Cerebellar cortex (tissue), 1 donor: ENCODE measurements at regions not wholly inside any gene's neighbourhood (a gene's known extent, or its start where the extent isn't known, plus 50 kb on each side); places are given as distances from the start of the nearest gene placed in this dataset.

ENCODE experiments used
- DNase-seq: peaks from one replicate; pipeline ENCODE4 v3.0.0-alpha.2; 2015; ENCODE audit warnings: low spot score

- DNase-seq, result no peak
These were observed 86.5 kb upstream of the TAF1B start for GRCh38 chr2:9756692-9757250.

DNA sequence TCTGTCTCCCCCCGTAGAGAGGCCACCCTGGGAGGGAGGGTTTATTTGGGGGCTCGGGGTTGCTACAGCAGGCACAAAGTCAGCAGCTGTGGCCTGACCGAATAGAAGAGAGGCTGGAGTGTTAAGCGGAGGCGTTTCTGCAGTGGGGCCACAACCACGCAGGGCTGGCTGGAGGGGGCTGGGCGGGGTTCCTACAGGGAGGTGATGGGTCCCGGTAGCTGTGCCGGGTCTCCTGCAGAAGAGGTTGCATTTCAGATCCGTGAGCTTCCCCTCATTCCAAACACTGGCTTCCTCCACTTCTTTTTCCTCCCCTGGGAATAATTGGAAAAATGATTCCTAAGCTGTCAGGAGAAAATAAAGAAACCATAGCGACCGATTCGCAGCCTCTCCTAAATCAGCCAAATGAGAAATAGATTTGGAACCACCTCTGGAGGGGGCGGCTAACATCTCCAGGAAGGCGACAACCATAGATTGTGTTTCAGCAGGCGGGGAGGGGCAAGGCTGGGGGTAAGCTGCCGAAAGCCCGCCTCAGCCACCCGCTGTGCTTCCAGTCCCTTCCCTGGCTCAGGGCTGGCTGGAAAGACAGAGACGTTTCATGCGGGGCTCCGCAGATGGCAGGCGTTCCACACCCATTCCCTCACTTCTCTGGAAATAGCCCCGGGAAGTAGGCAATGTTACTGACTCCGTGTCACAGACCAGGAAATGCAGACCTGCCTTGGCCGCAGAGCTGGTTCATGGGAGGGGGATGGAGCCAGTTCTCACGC is 85.6 kb upstream of the TAF1B start:
- peak; percentile 82 for DNase-seq

DNA sequence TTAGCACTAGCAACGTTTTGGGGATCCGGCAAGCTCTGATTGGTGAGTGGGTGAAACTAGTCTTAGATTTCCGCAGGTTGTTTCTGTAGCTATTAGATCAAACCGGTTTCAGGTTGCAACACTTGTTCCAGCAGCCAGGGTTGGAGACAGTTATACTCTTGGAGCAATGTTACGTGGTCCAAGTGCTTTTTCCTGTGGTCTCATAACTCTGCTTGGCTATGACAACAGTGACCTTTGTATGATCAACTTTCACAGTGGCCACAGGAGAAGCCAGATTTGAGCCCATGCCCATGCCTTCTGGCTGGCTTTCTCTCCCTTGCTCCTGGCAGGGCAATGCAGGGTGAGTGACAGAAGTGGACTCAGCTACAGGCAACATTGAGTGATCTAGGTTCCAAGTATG is 84.5 kb upstream of the TAF1B start:
- peak; percentile 52 for DNase-seq

DNA sequence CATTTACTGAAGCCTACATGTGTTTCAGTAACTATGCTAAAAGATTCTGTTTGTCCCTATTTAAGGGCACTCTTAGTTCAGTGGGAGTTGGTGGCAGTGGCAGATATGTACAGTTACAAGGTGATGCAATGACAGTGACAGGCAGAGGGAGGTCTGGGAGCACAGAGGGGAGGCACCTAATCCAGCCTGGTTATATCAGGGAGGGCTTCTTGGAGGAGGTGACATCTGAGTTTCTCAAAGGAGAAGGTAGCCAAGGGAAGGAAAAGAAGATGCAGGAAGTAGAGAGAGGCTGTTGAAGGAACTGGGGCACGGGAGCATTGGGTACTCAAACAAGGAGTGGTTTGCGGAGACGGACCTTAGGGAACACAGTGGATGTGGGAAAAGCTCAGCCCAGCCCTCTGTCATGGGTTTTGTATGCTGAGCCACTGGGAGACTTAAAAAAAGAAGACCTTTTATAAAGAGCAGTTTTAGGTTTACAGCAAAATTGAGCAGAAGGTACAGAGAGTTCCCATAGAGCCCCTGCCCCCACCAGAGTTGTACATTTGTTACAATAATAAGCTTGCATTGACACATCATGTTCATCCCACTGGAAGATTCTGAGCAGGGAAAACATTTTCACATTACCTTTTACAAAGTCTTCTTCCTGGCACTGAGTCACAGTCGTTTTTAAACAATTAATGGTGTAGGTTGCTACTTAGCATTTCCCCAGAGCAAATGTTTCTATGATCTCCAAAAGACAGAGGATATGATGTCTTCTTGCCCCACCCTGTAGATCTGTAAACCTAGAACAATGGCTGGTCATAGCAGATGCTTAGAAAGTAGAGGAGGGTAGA is 83.0 kb upstream of the TAF1B start:
- no peak for DNase-seq

- no peak for DNase-seq
These were observed 82.4 kb upstream of the TAF1B start for GRCh38 chr2:9760902-9761228.

- DNase-seq, result peak; percentile 79
These were observed 81.7 kb upstream of the TAF1B start for GRCh38 chr2:9761577-9761976.

GRCh38 chr2:9762164-9762563 is 81.1 kb upstream of the TAF1B start:
- DNase-seq, result peak; percentile 39

DNA sequence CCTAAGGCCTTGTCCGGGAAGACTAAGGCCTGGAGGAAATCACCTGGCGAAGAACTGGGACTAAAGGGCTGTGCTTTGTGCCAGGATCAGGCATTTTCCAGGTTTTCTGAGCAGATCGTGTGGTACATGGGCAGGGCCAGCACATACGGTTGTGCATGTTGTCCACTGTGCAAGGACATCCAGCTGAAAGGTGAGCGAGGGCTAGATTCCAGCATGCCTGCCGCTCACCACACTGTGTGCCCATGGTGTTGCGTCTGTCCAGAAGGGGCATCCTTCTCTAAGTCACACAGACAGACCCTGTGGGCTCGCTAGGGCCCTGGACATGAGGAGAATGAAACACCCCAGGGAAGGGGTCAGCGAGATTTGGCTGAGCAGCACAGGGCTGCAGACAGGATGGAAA is 80.3 kb upstream of the TAF1B start:
- no peak for DNase-seq

- DNase-seq, result peak; percentile 90
These were observed 79.7 kb upstream of the TAF1B start for GRCh38 chr2:9763356-9764152.

DNA sequence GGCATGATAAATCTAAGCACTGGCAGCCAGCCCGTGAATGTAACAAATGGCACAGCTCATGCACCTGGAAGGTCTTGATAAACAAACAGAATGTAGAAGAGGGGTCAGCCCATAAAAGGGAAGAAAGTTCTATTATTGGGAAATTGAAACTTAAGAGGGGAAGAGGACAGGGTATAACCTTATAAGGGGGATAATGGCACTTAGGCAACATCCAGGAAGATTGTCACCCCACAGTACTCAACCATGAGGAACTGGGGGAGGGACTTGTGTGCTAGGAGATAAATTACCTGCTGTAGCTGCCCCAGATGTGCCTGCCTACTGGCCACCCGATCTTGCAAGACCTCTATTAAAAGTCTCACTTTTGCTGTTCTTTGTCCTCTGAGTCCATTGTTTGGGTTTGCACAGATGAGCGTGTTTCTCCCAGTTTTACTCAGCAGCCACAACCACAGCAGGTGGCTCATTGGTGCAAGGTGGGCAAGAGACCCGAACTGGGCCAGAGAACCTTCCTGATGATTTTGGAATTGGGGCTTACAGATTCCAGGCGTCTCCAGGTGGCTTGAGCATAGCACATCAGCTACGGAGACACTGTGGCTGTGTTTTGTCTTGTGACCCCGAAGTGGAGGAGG is 79.0 kb upstream of the TAF1B start:
- peak; percentile 64 for DNase-seq

- DNase-seq, result peak; percentile 79
These were observed 77.4 kb upstream of the TAF1B start for GRCh38 chr2:9765611-9766531.

- no peak for DNase-seq
These were observed 75.5 kb upstream of the TAF1B start for GRCh38 chr2:9767656-9768281.

GRCh38 chr2:9768388-9768787 is 74.9 kb upstream of the TAF1B start:
- DNase-seq, result peak; percentile 80

DNA sequence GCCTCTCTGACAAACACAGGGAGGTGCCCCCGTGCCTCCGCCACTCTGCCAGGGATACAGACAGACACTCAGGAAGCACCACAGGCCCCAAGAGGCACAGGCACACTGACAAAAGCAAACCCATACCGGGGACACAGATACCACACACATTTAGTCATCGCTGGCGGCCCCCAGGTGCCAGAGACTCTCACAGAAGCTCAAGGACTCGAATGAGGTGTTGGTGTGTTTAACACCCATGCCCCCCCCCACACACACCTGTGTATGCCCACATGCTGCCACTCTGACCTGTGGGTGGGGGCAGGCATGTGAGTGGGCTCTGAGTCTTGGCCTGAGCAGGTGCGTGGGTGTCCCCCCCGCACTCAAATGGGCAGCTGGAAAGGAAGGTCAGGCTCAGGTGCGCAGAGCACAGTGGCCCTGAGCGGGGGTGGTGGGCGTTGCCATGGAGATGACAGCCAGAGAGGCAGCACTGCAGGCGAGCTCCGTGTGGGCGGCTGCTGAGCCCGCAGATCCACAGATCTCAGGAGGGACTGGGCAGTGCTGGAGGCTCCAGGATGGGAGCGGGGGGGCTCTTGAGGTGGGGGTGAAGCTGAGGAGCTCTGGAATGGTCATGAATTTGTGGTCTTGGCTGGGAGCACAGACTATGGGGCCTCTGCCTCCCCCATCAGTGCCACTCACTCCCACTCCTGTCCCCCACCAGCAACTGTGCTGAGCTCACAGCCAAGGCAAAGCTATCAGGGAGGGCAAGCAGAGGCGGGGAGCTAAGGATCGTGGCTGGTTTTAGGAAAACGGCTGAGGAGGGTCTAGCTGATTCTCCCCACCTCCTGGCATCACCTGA is 73.9 kb upstream of the TAF1B start:
- peak; percentile 56 for DNase-seq

DNA sequence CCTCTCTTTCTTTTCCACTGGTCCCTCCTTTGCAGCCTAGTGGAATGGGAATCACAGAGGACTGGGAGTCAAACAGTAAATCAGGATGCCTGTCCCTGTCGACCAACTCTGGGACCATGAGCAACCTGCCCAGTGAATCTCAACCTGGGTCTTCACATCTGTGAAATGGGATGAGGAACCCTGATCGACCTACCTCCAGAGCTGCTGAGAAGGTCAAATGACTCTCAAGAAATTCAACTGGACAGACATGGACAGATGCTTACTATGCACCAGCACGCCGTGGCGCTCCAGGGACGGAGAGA is 73.3 kb upstream of the TAF1B start:
- no peak for DNase-seq

DNA sequence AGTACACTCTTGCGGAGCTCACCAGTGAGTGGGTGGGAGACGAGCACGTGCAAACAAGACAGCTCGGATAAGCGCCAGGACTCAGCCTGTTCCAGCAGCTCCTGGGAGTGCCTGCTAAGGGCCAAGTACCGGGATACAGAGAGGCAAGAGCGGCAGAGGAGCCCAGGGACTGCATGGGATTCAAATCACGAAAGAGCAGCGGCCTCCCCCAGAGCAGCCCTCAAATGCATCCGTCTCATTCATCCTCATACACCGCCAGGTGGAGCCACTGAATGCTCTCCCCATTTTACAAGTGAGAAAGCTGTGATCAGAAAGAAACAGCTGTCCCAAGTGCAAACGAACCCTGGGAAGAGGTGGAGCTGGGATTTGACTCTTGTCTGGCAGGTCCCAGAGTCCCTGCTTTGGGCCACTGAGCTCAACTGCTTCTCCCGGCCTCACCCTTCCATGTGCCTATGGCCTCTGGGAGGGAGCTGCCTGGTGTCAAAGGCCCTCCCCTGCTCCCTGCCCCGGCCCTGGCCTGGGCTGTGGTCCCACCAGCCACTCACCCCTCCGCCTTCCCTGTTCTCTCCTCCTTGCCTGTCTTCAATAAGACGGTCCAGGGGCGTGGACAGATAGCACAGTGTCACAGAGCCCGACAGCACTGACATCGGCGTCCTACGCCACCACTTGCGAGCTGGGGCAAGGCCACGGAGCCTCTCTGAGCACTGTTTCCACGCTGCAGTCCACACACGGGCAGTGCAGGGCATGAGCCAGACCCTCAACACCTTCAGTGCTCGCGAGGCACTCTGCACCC is 72.8 kb upstream of the TAF1B start:
- peak; percentile 87 for DNase-seq

DNA sequence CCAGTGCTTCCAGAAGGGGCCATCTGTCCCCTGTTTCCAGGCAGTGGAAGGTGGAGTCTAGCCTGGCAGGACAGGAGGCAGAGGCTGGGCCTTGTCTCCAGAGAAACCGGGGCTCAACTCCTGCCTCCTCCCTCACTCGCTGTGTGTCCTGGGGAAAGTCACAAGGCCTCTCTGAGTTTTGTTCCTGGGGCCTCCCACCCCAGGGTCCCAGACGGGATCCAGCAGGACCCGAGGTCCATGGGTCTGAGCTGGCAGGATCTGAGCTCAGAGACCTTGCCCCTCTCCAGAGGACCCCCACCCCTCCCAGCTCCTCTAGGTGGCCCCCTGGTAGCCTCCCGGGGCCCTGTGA is 72.2 kb upstream of the TAF1B start:
- peak; percentile 14 for DNase-seq

- DNase-seq, result peak; percentile 90
These were observed 71.7 kb upstream of the TAF1B start for GRCh38 chr2:9771481-9772017.
